ENCODE measurements at regions not wholly inside any gene's neighbourhood (a gene's known extent, or its start where the extent isn't known, plus 50 kb on each side); places are given as distances from the start of the nearest gene placed in this dataset.

GRCh38 chr21:38590449-38591217 lies 92.4 kb upstream of the ERG start:
- TF ChIP-seq CTCF (IDR thresholded peaks at IDR 0.05; ENCODE audit: insufficient read depth, low read length), result no peak
- TF ChIP-seq REST (IDR thresholded peaks at IDR 0.05; ENCODE audit: insufficient replicate concordance, low read depth), result no peak
- Histone ChIP-seq H3K27me3 (ENCODE audit: insufficient read depth, poor library complexity, severe bottlenecking) (no peaks in the 10 kb centered on the region), H3K4me3 (replicated peaks; ENCODE audit: insufficient read depth, low read length) (no peak overlapping the region), H3K27ac (replicated peaks) (no peak overlapping the region)
- DNase-seq (ENCODE audit: low read depth in 1 of 2, low spot score in 1 of 2), result no peak

- H3K27me3 ChIP-seq (ENCODE audit: insufficient read depth, poor library complexity, severe bottlenecking), result no peaks in the 10 kb centered on the region
- no peak overlapping the region for H3K27ac ChIP-seq (replicated peaks)
- no peak for TF ChIP-seq REST (IDR thresholded peaks at IDR 0.05; ENCODE audit: insufficient replicate concordance, low read depth)
- no peak for TF ChIP-seq SPI1 (IDR thresholded peaks at IDR 0.05; ENCODE audit: borderline replicate concordance, low read depth)
- TF ChIP-seq POLR2AphosphoS5 (IDR thresholded peaks at IDR 0.05; ENCODE audit: low read depth), result no peak
- TF ChIP-seq GABPA (IDR thresholded peaks at IDR 0.05; ENCODE audit: low read depth), result no peak
- TF ChIP-seq CTCF (IDR thresholded peaks at IDR 0.05; ENCODE audit: insufficient read depth, low read length), result no peak
- no peak overlapping the region for H3K4me3 ChIP-seq (replicated peaks; ENCODE audit: insufficient read depth, low read length)
- no peak for DNase-seq (ENCODE audit: low read depth in 1 of 2, low spot score in 1 of 2)
Observed at GRCh38 chr21:38591218-38591537, 92.9 kb upstream of the ERG start.

GRCh38 chr21:38596264-38597042 lies 98.2 kb upstream of the ERG start:
- Histone ChIP-seq H3K4me3 (replicated peaks; ENCODE audit: insufficient read depth, low read length) (no peak overlapping the region), H3K27ac (replicated peaks) (no peak overlapping the region), H3K27me3 (ENCODE audit: insufficient read depth, poor library complexity, severe bottlenecking) (no peaks in the 10 kb centered on the region)
- TF ChIP-seq GABPA (IDR thresholded peaks at IDR 0.05; ENCODE audit: low read depth), result no peak
- no peak for TF ChIP-seq REST (IDR thresholded peaks at IDR 0.05; ENCODE audit: insufficient replicate concordance, low read depth)
- no peak for TF ChIP-seq CTCF (IDR thresholded peaks at IDR 0.05; ENCODE audit: insufficient read depth, low read length)
- DNase-seq (ENCODE audit: low read depth in 1 of 2, low spot score in 1 of 2), result no peak
